WTC11 (cell line): ENCODE measurements at regions not wholly inside any gene's neighbourhood (a gene's known extent, or its start where the extent isn't known, plus 50 kb on each side); places are given as distances from the start of the nearest gene placed in this dataset.

ENCODE experiments used
- ATAC-seq: fragments of 200-7000 bp; cut with Tn5 transposase; 2 replicates; pipeline ENCODE4 v1.10.0; 2021; ENCODE audit warnings: mild to moderate bottlenecking, moderate library complexity
- CTCF ChIA-PET: fragments of 300-600 bp; sonication (Branson Sonifier 250); formaldehyde crosslinking; loops from one replicate; lab custom pipeline; 2021; ENCODE audit warnings: antibody characterized with exemption; lab: Charles Lee
- POLR2A ChIA-PET: fragments of 350-600 bp; sonication (Branson Sonifier 250); formaldehyde crosslinking; loops from one replicate; lab custom pipeline; 2021; ENCODE audit warnings: antibody characterized with exemption; lab: Charles Lee
- DNase-seq: peaks from one replicate; pipeline ENCODE4 v3.0.0; 2021; ENCODE audit warnings: low spot score
- H3K27ac Mint-ChIP-seq: 2 replicates; pipeline ENCODE4 v1.8.0; 2021; ENCODE audit warnings: mixed read lengths
- H3K27me3 Mint-ChIP-seq: 2 replicates; pipeline ENCODE4 v1.8.0; 2021; ENCODE audit warnings: low read depth, mild to moderate bottlenecking, moderate library complexity, mixed read lengths
- H3K36me3 Mint-ChIP-seq: 2 replicates; pipeline ENCODE4 v1.8.0; 2021; ENCODE audit warnings: mixed read lengths
- H3K4me1 Mint-ChIP-seq: 2 replicates; pipeline ENCODE4 v1.8.0; 2022; ENCODE audit warnings: mixed read lengths
- H3K4me3 Mint-ChIP-seq: 2 replicates; pipeline ENCODE4 v1.8.0; 2021; ENCODE audit warnings: mild to moderate bottlenecking, moderate library complexity, mixed read lengths
- H3K9me3 Mint-ChIP-seq: 2 replicates; pipeline ENCODE4 v1.8.0; 2021; ENCODE audit warnings: mixed read lengths
- CTCF ChIP-seq: fragments of 200-600 bp; IDR thresholded peaks from 2 replicates; pipeline ENCODE4 v1.8.0; 2022; ENCODE audit warnings: antibody characterized with exemption
- JAZF1 ChIP-seq: fragments of 250-450 bp; sonication (Bioruptor Pico); IDR thresholded peaks from 2 replicates; pipeline ENCODE4 v1.9.0; 2021; ENCODE audit warnings: moderate library complexity, mild to moderate bottlenecking, inconsistent platforms
- JUN ChIP-seq: sonication (generic); formaldehyde crosslinking; IDR thresholded peaks from 2 replicates; pipeline ENCODE4 v1.8.0; 2023; ENCODE audit warnings: mild to moderate bottlenecking, missing genetic modification reagents
- MXD4 ChIP-seq: fragments of 250-450 bp; sonication (Bioruptor Pico); IDR thresholded peaks from 2 replicates; pipeline ENCODE4 v1.8.0; 2021; ENCODE audit warnings: mild to moderate bottlenecking, moderate library complexity, borderline replicate concordance
- MYBL2 ChIP-seq: sonication (generic); formaldehyde crosslinking; IDR thresholded peaks from 2 replicates; pipeline ENCODE4 v1.8.1; 2023; ENCODE audit warnings: mild to moderate bottlenecking, moderate library complexity, missing genetic modification reagents
- RORB ChIP-seq: fragments of 250-450 bp; sonication (Bioruptor Pico); IDR thresholded peaks from 2 replicates; pipeline ENCODE4 v1.9.0; 2021; ENCODE audit warnings: mild to moderate bottlenecking
- ZNF396 ChIP-seq: fragments of 250-450 bp; sonication (Bioruptor Pico); IDR thresholded peaks from 2 replicates; pipeline ENCODE4 v1.8.0; 2021; ENCODE audit warnings: mild to moderate bottlenecking, moderate library complexity, borderline replicate concordance
- ZNF671 ChIP-seq: fragments of 250-450 bp; sonication (Bioruptor Pico); IDR thresholded peaks from 2 replicates; pipeline ENCODE4 v1.8.0; 2021; ENCODE audit warnings: mild to moderate bottlenecking
- ZSCAN18 ChIP-seq: fragments of 250-450 bp; sonication (Bioruptor Pico); IDR thresholded peaks from 2 replicates; pipeline ENCODE4 v2.1.2; 2022; ENCODE audit warnings: mild to moderate bottlenecking, moderate library complexity
- TF ChIP-seq, protein P1 (sequence below): sonication (generic); formaldehyde crosslinking; IDR thresholded peaks from 2 replicates; pipeline ENCODE4 v1.8.1; 2023; ENCODE audit warnings: mild to moderate bottlenecking, missing genetic modification reagents, borderline replicate concordance
- TF ChIP-seq, protein P2 (sequence below): fragments of 250-450 bp; sonication (Bioruptor Pico); IDR thresholded peaks from 2 replicates; pipeline ENCODE4 v1.9.0; 2021; ENCODE audit warnings: mild to moderate bottlenecking, borderline replicate concordance
- TF ChIP-seq, protein P3 (sequence below): sonication (generic); formaldehyde crosslinking; IDR thresholded peaks from 2 replicates; pipeline ENCODE4 v1.8.1; 2022; ENCODE audit warnings: low read depth, mild to moderate bottlenecking, moderate library complexity, missing genetic modification reagents, borderline replicate concordance

- TF ChIP-seq, protein P1, sequence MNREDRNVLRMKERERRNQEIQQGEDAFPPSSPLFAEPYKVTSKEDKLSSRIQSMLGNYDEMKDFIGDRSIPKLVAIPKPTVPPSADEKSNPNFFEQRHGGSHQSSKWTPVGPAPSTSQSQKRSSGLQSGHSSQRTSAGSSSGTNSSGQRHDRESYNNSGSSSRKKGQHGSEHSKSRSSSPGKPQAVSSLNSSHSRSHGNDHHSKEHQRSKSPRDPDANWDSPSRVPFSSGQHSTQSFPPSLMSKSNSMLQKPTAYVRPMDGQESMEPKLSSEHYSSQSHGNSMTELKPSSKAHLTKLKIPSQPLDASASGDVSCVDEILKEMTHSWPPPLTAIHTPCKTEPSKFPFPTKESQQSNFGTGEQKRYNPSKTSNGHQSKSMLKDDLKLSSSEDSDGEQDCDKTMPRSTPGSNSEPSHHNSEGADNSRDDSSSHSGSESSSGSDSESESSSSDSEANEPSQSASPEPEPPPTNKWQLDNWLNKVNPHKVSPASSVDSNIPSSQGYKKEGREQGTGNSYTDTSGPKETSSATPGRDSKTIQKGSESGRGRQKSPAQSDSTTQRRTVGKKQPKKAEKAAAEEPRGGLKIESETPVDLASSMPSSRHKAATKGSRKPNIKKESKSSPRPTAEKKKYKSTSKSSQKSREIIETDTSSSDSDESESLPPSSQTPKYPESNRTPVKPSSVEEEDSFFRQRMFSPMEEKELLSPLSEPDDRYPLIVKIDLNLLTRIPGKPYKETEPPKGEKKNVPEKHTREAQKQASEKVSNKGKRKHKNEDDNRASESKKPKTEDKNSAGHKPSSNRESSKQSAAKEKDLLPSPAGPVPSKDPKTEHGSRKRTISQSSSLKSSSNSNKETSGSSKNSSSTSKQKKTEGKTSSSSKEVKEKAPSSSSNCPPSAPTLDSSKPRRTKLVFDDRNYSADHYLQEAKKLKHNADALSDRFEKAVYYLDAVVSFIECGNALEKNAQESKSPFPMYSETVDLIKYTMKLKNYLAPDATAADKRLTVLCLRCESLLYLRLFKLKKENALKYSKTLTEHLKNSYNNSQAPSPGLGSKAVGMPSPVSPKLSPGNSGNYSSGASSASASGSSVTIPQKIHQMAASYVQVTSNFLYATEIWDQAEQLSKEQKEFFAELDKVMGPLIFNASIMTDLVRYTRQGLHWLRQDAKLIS (CRISPR knock-in tag): no peak
- TF ChIP-seq, protein P2, sequence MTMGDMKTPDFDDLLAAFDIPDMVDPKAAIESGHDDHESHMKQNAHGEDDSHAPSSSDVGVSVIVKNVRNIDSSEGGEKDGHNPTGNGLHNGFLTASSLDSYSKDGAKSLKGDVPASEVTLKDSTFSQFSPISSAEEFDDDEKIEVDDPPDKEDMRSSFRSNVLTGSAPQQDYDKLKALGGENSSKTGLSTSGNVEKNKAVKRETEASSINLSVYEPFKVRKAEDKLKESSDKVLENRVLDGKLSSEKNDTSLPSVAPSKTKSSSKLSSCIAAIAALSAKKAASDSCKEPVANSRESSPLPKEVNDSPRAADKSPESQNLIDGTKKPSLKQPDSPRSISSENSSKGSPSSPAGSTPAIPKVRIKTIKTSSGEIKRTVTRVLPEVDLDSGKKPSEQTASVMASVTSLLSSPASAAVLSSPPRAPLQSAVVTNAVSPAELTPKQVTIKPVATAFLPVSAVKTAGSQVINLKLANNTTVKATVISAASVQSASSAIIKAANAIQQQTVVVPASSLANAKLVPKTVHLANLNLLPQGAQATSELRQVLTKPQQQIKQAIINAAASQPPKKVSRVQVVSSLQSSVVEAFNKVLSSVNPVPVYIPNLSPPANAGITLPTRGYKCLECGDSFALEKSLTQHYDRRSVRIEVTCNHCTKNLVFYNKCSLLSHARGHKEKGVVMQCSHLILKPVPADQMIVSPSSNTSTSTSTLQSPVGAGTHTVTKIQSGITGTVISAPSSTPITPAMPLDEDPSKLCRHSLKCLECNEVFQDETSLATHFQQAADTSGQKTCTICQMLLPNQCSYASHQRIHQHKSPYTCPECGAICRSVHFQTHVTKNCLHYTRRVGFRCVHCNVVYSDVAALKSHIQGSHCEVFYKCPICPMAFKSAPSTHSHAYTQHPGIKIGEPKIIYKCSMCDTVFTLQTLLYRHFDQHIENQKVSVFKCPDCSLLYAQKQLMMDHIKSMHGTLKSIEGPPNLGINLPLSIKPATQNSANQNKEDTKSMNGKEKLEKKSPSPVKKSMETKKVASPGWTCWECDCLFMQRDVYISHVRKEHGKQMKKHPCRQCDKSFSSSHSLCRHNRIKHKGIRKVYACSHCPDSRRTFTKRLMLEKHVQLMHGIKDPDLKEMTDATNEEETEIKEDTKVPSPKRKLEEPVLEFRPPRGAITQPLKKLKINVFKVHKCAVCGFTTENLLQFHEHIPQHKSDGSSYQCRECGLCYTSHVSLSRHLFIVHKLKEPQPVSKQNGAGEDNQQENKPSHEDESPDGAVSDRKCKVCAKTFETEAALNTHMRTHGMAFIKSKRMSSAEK: no peak
Observed at GRCh38 chr10:44054046-44054445, 330.9 kb downstream of the CXCL12 start (continued).

- Mint-ChIP-seq H3K9me3 (peaks cover 7% of the 10 kb centered on the region; the same call in 1 of the 2 replicates), H3K4me3 (no peak overlapping the region), H3K27me3 (no peaks in the 10 kb centered on the region), H3K27ac (no peak overlapping the region), H3K4me1 (peaks cover 11% of the 10 kb centered on the region), H3K36me3 (no peaks in the 10 kb centered on the region)
- DNase-seq (no peak), ATAC-seq (no peak)
- TF ChIP-seq MYBL2 (CRISPR knock-in tag): no peak
- TF ChIP-seq, protein P3, sequence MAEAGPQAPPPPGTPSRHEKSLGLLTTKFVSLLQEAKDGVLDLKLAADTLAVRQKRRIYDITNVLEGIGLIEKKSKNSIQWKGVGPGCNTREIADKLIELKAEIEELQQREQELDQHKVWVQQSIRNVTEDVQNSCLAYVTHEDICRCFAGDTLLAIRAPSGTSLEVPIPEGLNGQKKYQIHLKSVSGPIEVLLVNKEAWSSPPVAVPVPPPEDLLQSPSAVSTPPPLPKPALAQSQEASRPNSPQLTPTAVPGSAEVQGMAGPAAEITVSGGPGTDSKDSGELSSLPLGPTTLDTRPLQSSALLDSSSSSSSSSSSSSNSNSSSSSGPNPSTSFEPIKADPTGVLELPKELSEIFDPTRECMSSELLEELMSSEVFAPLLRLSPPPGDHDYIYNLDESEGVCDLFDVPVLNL: no peak
- CTCF ChIA-PET: no interaction called here
- POLR2A ChIA-PET: no interaction called here
Observed at GRCh38 chr10:44053391-44053790, 331.5 kb downstream of the CXCL12 start.

DNA sequence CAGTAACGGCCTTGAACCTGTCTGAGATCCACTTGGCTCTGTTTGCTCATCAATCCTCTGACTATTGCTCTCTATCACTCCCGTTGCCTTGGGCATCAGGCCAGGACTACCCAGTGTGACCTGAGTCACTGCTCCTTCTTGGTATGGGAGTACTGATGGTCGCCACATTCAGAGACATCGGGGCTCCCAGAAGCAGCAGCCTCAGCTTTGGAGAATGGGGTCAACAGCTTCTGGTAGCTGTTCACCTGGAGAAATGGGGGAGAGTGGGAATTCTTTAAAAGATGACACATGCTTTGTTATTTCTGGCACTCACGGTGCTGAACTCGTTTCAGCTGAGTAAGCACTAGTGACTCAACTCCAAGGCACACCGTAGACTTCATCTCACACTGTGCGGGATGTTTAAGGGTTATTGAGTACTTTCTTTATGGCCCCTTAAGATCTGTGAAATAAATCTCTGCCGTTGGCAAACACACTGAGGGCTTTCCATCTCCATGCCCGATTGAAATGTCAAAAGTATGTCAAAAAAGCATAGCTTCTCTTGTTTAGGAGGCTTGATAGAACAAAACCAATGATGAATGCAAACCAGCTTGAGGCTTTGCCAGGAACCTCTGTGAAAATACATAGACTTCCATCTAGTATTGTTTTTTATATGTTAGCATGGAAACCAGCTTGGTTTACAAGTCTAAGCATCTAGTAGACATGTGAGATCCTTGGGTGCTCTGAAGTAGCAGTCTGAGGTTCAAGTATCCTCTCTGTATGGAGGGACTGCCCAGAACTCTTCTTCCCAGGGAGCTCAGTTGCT is 333.1 kb downstream of the CXCL12 start:
- H3K4me3 Mint-ChIP-seq: no peak overlapping the region
- H3K27me3 Mint-ChIP-seq: no peaks in the 10 kb centered on the region; the same call in none of the 2 replicates
- peaks cover 7% of the 10 kb centered on the region; the same call in 1 of the 2 replicates for H3K9me3 Mint-ChIP-seq
- peaks cover 3% of the 10 kb centered on the region for H3K4me1 Mint-ChIP-seq
- POLR2A ChIA-PET: no interaction called here
- no peaks in the 10 kb centered on the region for H3K36me3 Mint-ChIP-seq
- ATAC-seq (no peak), DNase-seq (no peak)
- no peak overlapping the region for H3K27ac Mint-ChIP-seq
- no peak for TF ChIP-seq ZSCAN18 (CRISPR knock-in tag)
- TF ChIP-seq MXD4 (CRISPR knock-in tag): no peak
- TF ChIP-seq JAZF1 (CRISPR knock-in tag): no peak
- CTCF ChIA-PET: no interaction called here

GRCh38 chr10:44051091-44051490 is 333.8 kb downstream of the CXCL12 start:
- no peak overlapping the region for H3K27ac Mint-ChIP-seq
- H3K27me3 Mint-ChIP-seq: no peaks in the 10 kb centered on the region; the same call in none of the 2 replicates
- peaks cover 7% of the 10 kb centered on the region; the same call in 1 of the 2 replicates for H3K9me3 Mint-ChIP-seq
- ATAC-seq: no peak
- ChIA-PET POLR2A (no interaction called here), CTCF (no interaction called here)
- H3K4me1 Mint-ChIP-seq: peaks cover 8% of the 10 kb centered on the region
- no peak overlapping the region for H3K4me3 Mint-ChIP-seq
- no peak for DNase-seq
- no peaks in the 10 kb centered on the region for H3K36me3 Mint-ChIP-seq
- TF ChIP-seq RORB (CRISPR knock-in tag): no peak
- TF ChIP-seq JUN (CRISPR knock-in tag): no peak
- no peak for TF ChIP-seq ZNF671
- TF ChIP-seq ZNF396 (CRISPR knock-in tag): no peak
- no peak for TF ChIP-seq CTCF
